ENCODE measurements at regions not wholly inside any gene's neighbourhood (a gene's known extent, or its start where the extent isn't known, plus 50 kb on each side); places are given as distances from the start of the nearest gene placed in this dataset.

DNA sequence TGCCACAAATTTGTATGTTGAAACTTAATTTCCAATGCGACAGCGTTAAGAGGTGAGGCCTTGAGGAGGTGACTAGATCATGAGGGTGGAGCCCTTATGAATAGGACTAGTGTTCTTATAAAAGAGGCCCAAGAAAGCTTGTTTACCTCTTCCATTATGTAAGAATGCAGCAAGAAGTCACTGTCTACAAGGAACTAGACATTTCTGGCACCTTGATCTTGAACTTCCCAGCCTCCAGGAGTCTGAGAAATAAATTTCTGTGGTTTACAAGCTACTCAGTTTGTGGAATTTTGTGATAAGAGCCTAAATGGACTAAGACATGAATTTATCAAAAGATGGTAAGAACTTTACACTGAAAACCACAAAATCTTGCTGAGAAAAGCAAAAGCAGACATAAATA lies 173.6 kb upstream of the SGK1 start:
- no peak overlapping the region for H3K4me3 ChIP-seq (ENCODE audit: low read length)
- intact Hi-C loops (cut with micrococcal nuclease): no loop called here
- ChIA-PET POLR2A (interaction anchor here (0.7 kb wide), 1 partner anchor 1195 kb away, joined by 3 read pairs; no protein-coding TSS in a partner anchor), CTCF (interaction anchor here (0.6 kb wide), 1 partner anchor 331 kb away, joined by 3 read pairs; no protein-coding TSS in a partner anchor)
- no peak overlapping the region for H3K27ac ChIP-seq (ENCODE audit: low read depth, low read length)
- H3K36me3 ChIP-seq (ENCODE audit: control insufficient read depth in 2 of 3, insufficient read depth in 3 of 3, low read length in 3 of 3): no peaks in the 10 kb centered on the region
- Mint-ChIP-seq H3K27ac (no peak overlapping the region), H3K4me1 (peaks cover 0 to 6% (median 0%) of the 10 kb centered on the region in 7 donors), H3K27me3 (peaks cover 0 to 19% (median 0%) of the 10 kb centered on the region in 5 donors), H3K9me3 (peaks cover 0 to 5% (median 0%) of the 10 kb centered on the region in 11 donors), H3K4me3 (no peak overlapping the region), H3K36me3 (peaks cover 0 to 3% (median 0%) of the 10 kb centered on the region in 5 donors)
- H3K9me3 ChIP-seq (ENCODE audit: control insufficient read depth in 2 of 3, low read length in 3 of 3): no peaks in the 10 kb centered on the region
- ATAC-seq (no peak), DNase-seq (no peak)
- H3K27me3 ChIP-seq (ENCODE audit: control insufficient read depth in 2 of 2, insufficient read depth in 2 of 2, low read length in 2 of 2): no peaks in the 10 kb centered on the region
- H3K4me1 ChIP-seq (ENCODE audit: control insufficient read depth in 2 of 2, insufficient read depth in 2 of 2, low read length in 2 of 2): no peaks in the 10 kb centered on the region

DNA sequence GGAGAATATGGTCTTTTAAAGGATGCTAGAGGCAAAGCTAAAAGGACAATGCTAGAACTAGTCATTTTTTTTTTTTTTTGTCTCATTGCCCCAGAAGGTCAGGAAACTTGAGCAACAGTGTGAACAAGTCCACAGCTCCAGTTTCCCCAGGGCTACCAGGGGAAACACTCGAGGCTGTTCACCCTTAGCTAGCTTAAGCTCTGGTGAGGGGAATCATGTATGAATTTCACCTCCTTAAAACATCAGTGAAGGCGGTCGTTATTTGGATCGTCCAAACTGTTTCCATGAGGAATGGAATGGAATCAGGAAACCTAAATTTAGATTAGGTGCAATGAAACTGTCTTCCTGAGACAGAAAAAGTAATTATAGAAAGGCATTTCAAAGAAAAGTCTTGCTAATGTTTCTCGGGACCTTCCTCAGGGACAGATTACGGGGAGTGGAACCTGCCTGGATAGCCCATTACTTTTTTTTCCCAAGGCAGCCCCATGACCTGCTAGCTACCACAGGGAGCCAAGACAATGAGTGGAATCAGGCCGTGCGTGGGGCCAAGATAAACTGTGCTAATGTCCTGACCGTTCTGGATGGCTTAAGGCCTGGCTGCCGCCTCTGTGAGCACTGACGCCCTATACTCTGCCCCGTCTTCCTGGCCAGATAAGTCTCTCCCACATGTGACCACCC lies 164.8 kb upstream of the SGK1 start:
- Mint-ChIP-seq H3K27me3 (peaks cover 0 to 2% (median 0%) of the 10 kb centered on the region in 5 donors), H3K4me3 (no peak overlapping the region), H3K4me1 (peaks cover 0 to 8% (median 0%) of the 10 kb centered on the region in 7 donors), H3K36me3 (peaks cover 0 to 5% (median 0%) of the 10 kb centered on the region in 5 donors), H3K27ac (no peak overlapping the region), H3K9me3 (peaks cover 0 to 7% (median 0%) of the 10 kb centered on the region in 11 donors)
- no peak for DNase-seq
- intact Hi-C loops (cut with micrococcal nuclease): no loop called here
- ChIA-PET CTCF (no interaction called here), POLR2A (no interaction called here)
- Histone ChIP-seq H3K27ac (ENCODE audit: low read depth, low read length) (no peak overlapping the region), H3K4me3 (ENCODE audit: low read length) (no peak overlapping the region), H3K4me1 (ENCODE audit: control insufficient read depth in 2 of 2, insufficient read depth in 2 of 2, low read length in 2 of 2) (no peaks in the 10 kb centered on the region), H3K9me3 (ENCODE audit: control insufficient read depth in 2 of 3, low read length in 3 of 3) (no peaks in the 10 kb centered on the region), H3K27me3 (ENCODE audit: control insufficient read depth in 2 of 2, insufficient read depth in 2 of 2, low read length in 2 of 2) (no peaks in the 10 kb centered on the region), H3K36me3 (ENCODE audit: control insufficient read depth in 2 of 3, insufficient read depth in 3 of 3, low read length in 3 of 3) (no peaks in the 10 kb centered on the region)
- no peak for ATAC-seq

DNA sequence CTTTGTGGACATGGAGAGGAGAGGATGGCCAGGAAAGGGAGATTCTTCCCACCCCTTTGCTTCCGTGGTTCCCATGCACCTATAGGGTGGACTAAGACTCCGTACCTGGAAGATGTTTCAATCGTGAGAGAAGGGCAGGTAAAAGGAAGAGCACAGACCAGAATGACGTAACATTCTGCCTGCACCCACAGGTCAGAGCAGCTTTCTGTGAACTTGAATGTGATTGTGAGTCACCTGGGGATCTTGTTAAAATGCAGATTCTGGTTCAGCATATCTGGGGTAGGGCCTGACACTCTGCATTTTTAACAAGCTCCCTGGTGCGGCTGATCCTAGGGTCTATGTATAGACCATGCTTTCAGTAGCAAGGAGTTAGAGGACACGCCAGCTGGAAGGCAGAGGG lies 164.1 kb upstream of the SGK1 start:
- intact Hi-C loops (cut with micrococcal nuclease): no loop called here
- DNase-seq (no peak), ATAC-seq (no peak)
- H3K4me1 ChIP-seq (ENCODE audit: control insufficient read depth in 2 of 2, insufficient read depth in 2 of 2, low read length in 2 of 2): no peaks in the 10 kb centered on the region
- H3K9me3 ChIP-seq (ENCODE audit: control insufficient read depth in 2 of 3, low read length in 3 of 3): no peaks in the 10 kb centered on the region
- Mint-ChIP-seq H3K9me3 (peaks cover 0 to 7% (median 0%) of the 10 kb centered on the region in 11 donors), H3K27me3 (peaks cover 0 to 2% (median 0%) of the 10 kb centered on the region in 5 donors), H3K4me1 (peaks cover 0 to 8% (median 0%) of the 10 kb centered on the region in 7 donors), H3K4me3 (no peak overlapping the region), H3K36me3 (peaks cover 0 to 5% (median 0%) of the 10 kb centered on the region in 5 donors), H3K27ac (no peak overlapping the region)
- H3K27ac ChIP-seq (ENCODE audit: low read depth, low read length): no peak overlapping the region
- POLR2A ChIA-PET: no interaction called here
- CTCF ChIA-PET: no interaction called here
- H3K4me3 ChIP-seq (ENCODE audit: low read length): no peak overlapping the region
- no peaks in the 10 kb centered on the region for H3K27me3 ChIP-seq (ENCODE audit: control insufficient read depth in 2 of 2, insufficient read depth in 2 of 2, low read length in 2 of 2)
- H3K36me3 ChIP-seq (ENCODE audit: control insufficient read depth in 2 of 3, insufficient read depth in 3 of 3, low read length in 3 of 3): no peaks in the 10 kb centered on the region

DNA sequence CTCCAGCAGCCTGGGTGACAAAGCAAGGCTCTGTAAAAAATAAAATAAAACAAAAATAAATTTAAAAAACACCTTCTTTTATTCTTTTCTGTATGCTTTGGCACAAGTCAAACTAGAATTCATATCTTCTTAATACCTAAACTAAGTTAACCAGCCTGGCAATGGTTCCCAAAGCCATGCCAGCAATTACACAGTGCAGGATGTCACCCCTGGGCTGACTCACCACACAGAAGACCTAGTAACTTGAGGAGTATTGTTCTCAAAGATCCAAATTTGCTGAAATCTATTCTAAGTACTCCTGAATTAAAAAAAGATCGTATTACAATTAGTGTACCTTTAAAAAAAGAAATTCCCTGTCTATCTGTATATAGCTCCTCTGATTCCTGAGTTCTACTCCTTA lies 162.7 kb upstream of the SGK1 start:
- no peak overlapping the region for H3K27ac Mint-ChIP-seq
- no peaks in the 10 kb centered on the region for H3K9me3 ChIP-seq (ENCODE audit: control insufficient read depth in 2 of 3, low read length in 3 of 3)
- H3K4me1 ChIP-seq (ENCODE audit: control insufficient read depth in 2 of 2, insufficient read depth in 2 of 2, low read length in 2 of 2): no peaks in the 10 kb centered on the region
- no peaks in the 10 kb centered on the region for H3K36me3 ChIP-seq (ENCODE audit: control insufficient read depth in 2 of 3, insufficient read depth in 3 of 3, low read length in 3 of 3)
- DNase-seq (no peak), ATAC-seq (no peak)
- ChIA-PET POLR2A (no interaction called here), CTCF (no interaction called here)
- no peak overlapping the region for H3K27ac ChIP-seq (ENCODE audit: low read depth, low read length)
- H3K4me1 Mint-ChIP-seq: peaks cover 0 to 8% (median 0%) of the 10 kb centered on the region in 7 donors
- H3K36me3 Mint-ChIP-seq: peaks cover 0 to 4% (median 0%) of the 10 kb centered on the region in 5 donors
- H3K4me3 ChIP-seq (ENCODE audit: low read length): no peak overlapping the region
- intact Hi-C loops (cut with micrococcal nuclease): no loop called here
- H3K4me3 Mint-ChIP-seq: no peak overlapping the region
- H3K9me3 Mint-ChIP-seq: peaks cover 0 to 2% (median 0%) of the 10 kb centered on the region in 11 donors
- H3K27me3 ChIP-seq (ENCODE audit: control insufficient read depth in 2 of 2, insufficient read depth in 2 of 2, low read length in 2 of 2): no peaks in the 10 kb centered on the region
- no peaks in the 10 kb centered on the region for H3K27me3 Mint-ChIP-seq

DNA sequence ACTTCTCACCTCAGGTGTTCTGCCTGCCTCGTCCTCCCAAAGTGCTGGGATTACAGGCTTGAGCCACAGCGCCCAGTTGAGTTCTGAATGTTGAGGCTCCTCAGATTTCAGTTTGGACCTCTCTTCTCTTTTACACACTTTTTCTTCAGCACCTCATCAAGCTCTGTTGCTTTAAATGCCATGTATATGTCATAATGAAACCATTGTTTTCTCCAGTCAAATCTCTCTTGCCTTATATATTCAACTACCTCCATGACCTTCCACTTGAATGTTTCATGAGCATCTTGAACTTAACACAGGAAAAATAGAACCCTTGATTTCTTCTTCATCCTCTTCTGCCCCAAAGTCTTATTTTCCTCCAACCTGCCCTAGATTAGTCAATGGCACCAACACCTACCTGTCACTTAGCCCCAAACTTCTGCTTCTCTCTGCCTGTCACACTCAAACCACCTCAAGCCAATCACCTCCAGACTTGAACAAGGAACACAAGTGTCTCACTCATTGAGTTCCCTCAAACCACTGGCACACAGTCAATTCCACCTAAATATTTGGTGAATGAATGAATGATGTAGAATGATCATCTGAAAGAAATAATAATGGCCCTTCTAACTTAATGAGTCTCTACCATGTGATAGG lies 161.0 kb upstream of the SGK1 start:
- peaks cover 0 to 2% (median 0%) of the 10 kb centered on the region in 11 donors for H3K9me3 Mint-ChIP-seq
- H3K27me3 ChIP-seq (ENCODE audit: control insufficient read depth in 2 of 2, insufficient read depth in 2 of 2, low read length in 2 of 2): no peaks in the 10 kb centered on the region
- intact Hi-C loops (cut with micrococcal nuclease): no loop called here
- DNase-seq: no peak
- POLR2A ChIA-PET: no interaction called here
- H3K36me3 ChIP-seq (ENCODE audit: control insufficient read depth in 2 of 3, insufficient read depth in 3 of 3, low read length in 3 of 3): no peaks in the 10 kb centered on the region
- H3K27ac ChIP-seq (ENCODE audit: low read depth, low read length): no peak overlapping the region
- CTCF ChIA-PET: no interaction called here
- ATAC-seq: no peak
- H3K27ac Mint-ChIP-seq: no peak overlapping the region
- no peaks in the 10 kb centered on the region for H3K4me1 ChIP-seq (ENCODE audit: control insufficient read depth in 2 of 2, insufficient read depth in 2 of 2, low read length in 2 of 2)
- no peaks in the 10 kb centered on the region for H3K9me3 ChIP-seq (ENCODE audit: control insufficient read depth in 2 of 3, low read length in 3 of 3)
- no peaks in the 10 kb centered on the region for H3K27me3 Mint-ChIP-seq
- H3K4me3 Mint-ChIP-seq: no peak overlapping the region
- H3K36me3 Mint-ChIP-seq: peaks cover 0 to 4% (median 0%) of the 10 kb centered on the region in 5 donors
- H3K4me3 ChIP-seq (ENCODE audit: low read length): no peak overlapping the region
- H3K4me1 Mint-ChIP-seq: peaks cover 0 to 8% (median 0%) of the 10 kb centered on the region in 7 donors

DNA sequence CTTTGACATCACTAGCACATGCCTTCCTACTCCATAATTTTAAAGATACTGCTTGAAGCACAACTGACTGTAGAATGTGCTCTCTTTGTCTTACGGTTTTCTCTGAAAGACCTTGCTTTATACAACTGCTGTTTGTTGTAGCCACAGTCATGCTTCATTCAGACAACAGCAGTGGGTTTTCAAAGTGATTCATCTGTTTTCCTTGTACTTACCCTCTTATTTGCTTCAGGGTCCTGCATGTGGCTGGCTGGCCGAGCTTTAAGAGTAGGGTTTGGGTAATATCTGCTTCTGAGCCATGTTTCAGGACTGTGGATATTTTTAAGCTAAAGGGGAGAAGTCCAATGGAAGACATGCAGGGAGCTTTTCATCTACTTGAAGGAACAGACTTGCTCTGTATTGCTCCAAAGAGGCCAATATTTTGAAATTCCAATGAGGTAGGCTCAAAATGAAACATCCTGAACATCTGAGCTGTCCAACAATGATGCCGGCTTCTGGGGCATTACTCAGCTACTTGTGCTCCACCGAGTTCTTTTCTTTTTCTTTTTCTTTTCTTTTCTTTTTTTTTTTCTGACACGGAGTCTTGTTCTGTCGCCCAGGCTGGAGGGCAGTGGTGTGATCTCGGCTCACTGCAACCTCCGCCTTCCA lies 160.2 kb upstream of the SGK1 start:
- H3K4me3 ChIP-seq (ENCODE audit: low read length): no peak overlapping the region
- H3K9me3 Mint-ChIP-seq: peaks cover 0 to 2% (median 0%) of the 10 kb centered on the region in 11 donors
- H3K27ac ChIP-seq (ENCODE audit: low read depth, low read length): no peak overlapping the region
- DNase-seq: no peak
- peaks cover 0 to 8% (median 0%) of the 10 kb centered on the region in 7 donors for H3K4me1 Mint-ChIP-seq
- H3K4me3 Mint-ChIP-seq: no peak overlapping the region
- H3K27me3 ChIP-seq (ENCODE audit: control insufficient read depth in 2 of 2, insufficient read depth in 2 of 2, low read length in 2 of 2): no peaks in the 10 kb centered on the region
- no peaks in the 10 kb centered on the region for H3K9me3 ChIP-seq (ENCODE audit: control insufficient read depth in 2 of 3, low read length in 3 of 3)
- no peaks in the 10 kb centered on the region for H3K27me3 Mint-ChIP-seq
- H3K36me3 Mint-ChIP-seq: peaks cover 0 to 4% (median 0%) of the 10 kb centered on the region in 5 donors
- H3K36me3 ChIP-seq (ENCODE audit: control insufficient read depth in 2 of 3, insufficient read depth in 3 of 3, low read length in 3 of 3): no peaks in the 10 kb centered on the region
- no peak for ATAC-seq
- no peaks in the 10 kb centered on the region for H3K4me1 ChIP-seq (ENCODE audit: control insufficient read depth in 2 of 2, insufficient read depth in 2 of 2, low read length in 2 of 2)
- intact Hi-C loops (cut with micrococcal nuclease): no loop called here
- ChIA-PET POLR2A (no interaction called here), CTCF (interaction anchor here (0.6 kb wide), 1 partner anchor 360 kb away, joined by 4 read pairs; no protein-coding TSS in a partner anchor)
- no peak overlapping the region for H3K27ac Mint-ChIP-seq
